ENCODE measurements at regions not wholly inside any gene's neighbourhood (a gene's known extent, or its start where the extent isn't known, plus 50 kb on each side); places are given as distances from the start of the nearest gene placed in this dataset.

DNA sequence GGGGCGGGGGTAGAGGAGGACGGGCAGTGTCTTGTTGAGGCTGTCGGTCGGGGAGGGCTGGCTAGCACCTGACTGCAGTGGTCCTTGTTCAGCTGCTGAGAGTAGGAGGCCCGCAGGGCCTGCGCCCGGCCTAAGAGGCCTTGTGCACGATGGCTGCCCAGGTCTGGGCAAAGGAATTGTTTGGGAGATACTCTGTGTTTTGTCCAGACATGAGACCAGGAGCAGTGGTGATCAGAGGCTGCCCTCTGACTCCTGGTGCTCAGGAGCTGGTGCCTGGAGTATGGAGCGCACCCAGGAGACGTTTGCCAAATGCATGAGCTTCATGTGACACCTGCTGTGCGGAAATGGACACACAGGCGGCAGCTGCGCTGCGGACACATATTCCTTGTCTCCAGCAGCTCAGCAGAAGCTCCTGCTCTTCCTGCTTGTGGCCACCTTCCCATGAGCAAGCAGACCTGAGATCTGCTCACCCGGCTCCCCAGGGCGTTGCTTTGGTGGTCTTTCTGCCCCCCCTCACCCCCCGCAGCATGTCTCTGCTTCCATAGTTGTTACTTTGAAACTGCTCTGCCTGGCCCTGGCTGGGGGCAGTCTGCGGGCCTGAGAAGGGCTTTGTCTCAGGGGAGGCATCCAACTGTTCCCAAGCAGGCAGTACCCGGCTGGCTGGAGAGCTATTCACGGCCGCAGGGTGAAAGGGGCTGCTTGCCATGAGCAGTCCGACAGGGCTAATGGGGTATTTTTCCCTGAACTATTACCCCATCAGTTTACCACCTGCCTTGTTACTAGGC lies 163.9 kb downstream of the TEX29 start:
- TF ChIP-seq, protein P1, sequence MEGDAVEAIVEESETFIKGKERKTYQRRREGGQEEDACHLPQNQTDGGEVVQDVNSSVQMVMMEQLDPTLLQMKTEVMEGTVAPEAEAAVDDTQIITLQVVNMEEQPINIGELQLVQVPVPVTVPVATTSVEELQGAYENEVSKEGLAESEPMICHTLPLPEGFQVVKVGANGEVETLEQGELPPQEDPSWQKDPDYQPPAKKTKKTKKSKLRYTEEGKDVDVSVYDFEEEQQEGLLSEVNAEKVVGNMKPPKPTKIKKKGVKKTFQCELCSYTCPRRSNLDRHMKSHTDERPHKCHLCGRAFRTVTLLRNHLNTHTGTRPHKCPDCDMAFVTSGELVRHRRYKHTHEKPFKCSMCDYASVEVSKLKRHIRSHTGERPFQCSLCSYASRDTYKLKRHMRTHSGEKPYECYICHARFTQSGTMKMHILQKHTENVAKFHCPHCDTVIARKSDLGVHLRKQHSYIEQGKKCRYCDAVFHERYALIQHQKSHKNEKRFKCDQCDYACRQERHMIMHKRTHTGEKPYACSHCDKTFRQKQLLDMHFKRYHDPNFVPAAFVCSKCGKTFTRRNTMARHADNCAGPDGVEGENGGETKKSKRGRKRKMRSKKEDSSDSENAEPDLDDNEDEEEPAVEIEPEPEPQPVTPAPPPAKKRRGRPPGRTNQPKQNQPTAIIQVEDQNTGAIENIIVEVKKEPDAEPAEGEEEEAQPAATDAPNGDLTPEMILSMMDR (IDR thresholded peaks at IDR 0.05; ENCODE audit: low read depth, low read length), result no peak
- H3K4me3 ChIP-seq (ENCODE audit: low read depth, low read length), result no peak overlapping the region

DNA sequence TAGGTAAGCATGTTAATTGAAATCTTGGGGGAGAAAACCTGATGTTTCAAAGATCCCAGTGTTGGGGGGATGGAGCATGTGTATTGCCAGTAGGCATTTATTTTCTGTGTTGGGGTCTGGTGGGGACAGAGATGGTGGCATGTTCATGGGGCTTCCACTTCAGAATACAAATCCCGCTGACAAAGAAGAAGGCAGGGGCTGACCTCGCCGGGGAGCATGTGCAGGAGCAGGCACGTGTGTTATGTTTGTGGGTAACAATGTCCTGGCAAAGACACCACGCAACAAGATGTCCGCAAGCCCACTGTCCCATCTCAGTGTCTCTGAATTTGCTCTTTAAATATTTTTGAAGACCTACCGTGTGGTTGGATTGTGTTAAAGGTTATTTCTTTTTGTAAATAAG lies 164.5 kb downstream of the TEX29 start:
- TF ChIP-seq, protein P1 (IDR thresholded peaks at IDR 0.05; ENCODE audit: low read depth, low read length), result no peak
- no peak overlapping the region for H3K4me3 ChIP-seq (ENCODE audit: low read depth, low read length)

DNA sequence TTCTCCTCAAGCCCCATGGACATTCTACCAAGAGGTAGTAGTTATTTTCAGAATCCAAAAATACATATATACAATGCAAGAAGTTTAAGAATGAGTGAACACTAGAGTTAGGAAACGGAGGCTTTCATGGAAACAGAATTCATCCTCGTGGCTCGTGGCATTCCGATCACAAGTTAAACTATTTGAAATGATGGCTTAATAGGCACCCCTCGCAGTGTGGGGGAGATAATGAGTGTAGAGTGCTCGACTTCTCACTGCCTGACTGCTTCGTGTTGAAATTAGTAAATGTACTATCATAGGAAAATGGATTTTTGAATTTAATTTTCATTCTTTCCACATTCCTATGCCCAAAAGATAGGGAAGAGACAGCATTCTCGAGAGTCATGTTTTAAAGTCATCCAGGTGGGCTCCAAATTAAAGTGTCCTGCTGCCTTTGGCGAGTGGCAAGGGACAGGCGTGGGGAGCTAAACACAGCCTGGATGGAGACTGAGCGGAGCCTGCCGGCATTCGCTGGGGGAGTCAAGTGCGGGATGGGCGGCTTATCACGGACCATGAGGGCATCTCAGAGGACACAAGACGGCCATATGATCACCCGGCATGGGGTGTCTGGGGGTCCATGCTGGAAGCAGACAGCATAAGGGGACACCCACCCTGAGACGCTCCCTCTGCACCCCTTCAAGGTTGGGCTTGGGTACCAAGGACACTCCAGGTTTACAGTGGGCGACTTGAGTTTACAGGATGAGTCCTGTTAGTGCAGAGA lies 165.2 kb downstream of the TEX29 start:
- H3K4me3 ChIP-seq (ENCODE audit: low read depth, low read length), result no peak overlapping the region
- TF ChIP-seq, protein P1 (IDR thresholded peaks at IDR 0.05; ENCODE audit: low read depth, low read length), result no peak

DNA sequence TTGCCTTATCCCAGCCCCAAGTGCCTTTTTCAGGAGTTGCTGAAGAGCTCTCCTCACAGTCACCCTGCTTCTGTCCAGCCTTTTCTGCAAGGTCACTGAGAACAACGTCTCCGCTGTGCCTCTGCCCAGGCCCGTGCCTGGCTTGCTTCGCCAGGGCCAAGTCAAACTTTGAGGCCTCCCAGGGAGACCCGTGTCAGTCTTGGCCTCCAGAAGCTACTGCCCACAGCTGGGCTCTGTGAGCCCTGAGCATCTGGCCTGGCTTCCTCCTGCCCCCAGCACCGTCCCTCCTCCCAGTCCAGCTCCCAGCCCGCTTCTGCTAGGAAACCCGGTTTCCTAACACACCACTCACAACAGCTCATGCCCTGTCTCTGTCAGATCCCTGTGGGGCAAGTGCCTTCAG lies 165.9 kb downstream of the TEX29 start:
- TF ChIP-seq, protein P1 (IDR thresholded peaks at IDR 0.05; ENCODE audit: low read depth, low read length), result no peak
- H3K4me3 ChIP-seq (ENCODE audit: low read depth, low read length), result no peak overlapping the region

DNA sequence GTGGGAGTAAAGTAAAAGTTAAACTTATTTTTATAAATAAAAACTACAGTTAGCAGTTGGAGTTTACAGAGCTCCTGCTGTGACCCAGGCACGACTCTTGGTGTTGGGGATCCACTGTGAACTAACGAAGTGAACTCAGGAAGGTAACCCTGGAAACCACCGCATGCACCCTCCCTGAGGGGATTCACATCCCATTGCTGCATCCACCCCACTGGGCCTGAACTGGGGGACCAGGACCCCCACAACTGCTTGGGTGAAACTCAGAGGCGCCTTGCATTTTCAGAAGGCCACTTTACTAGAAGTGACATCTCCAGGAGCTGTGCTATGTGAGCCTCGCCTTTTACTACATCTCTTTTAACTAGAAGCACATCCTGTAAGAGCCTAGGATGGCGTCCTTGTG lies 166.4 kb downstream of the TEX29 start:
- TF ChIP-seq, protein P1 (IDR thresholded peaks at IDR 0.05; ENCODE audit: low read depth, low read length), result no peak

DNA sequence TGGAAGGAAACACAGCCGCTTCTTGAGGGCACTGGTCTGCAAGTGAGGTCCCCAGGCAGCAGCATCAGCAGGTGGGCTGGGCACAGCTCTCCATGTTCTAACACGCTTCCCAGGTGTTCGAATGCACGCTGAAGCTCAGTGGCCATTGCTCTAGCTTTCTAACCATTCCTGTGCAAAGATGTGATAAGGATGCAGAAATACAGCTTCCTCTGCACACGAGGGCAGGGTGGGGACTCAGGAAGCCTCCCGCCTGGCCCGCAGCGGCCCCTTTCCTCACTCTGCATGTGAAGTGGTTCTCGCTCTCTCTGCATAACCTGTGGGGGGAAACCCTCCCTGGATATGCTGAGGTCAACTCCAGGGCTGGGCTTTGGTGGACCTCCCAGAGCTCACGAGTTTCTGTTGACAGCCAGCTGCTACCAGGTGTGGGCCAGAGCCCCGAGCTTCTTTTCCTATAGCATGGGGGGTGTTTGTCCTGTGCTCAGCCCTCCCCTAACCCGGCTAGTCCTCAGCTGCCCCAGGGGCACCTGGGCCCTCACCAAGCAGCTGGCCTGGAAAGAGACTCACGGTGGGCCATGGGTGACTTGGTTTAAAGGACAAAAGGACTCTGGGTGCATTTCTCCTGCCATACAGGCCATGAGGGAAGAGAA lies 168.2 kb downstream of the TEX29 start:
- TF ChIP-seq, protein P1 (IDR thresholded peaks at IDR 0.05; ENCODE audit: low read depth, low read length), result no peak
- H3K4me3 ChIP-seq (ENCODE audit: low read depth, low read length), result no peak overlapping the region

More for the DNA sequence above, 166.4 kb downstream of the TEX29 start:
- no peak overlapping the region for H3K4me3 ChIP-seq (ENCODE audit: low read depth, low read length)

All from WI38 (cell line).